Astrocyte of the spinal cord (primary cell): ENCODE measurements at regions not wholly inside any gene's neighbourhood (a gene's known extent, or its start where the extent isn't known, plus 50 kb on each side); places are given as distances from the start of the nearest gene placed in this dataset.
A peak's percentile ranks its signal among the peaks of the same experiment; 100 is the strongest.

ENCODE experiments used
- DNase-seq: peaks from one replicate; pipeline ENCODE4 v3.0.0; 2011; ENCODE audit warnings: low read depth, low spot score
- H3K4me3 ChIP-seq: 2 replicates; pipeline ENCODE4 v1.5.1; 2011; ENCODE audit warnings: low read depth, mild to moderate bottlenecking, low read length, moderate library complexity
- in situ Hi-C: cut with HindIII; loops from 2 replicates; pipeline ENCODE4 v1.10.0; 2017; ENCODE audit warnings: low sequenced_read_pairs
- TF ChIP-seq, protein P1 (sequence below): IDR thresholded peaks from 2 replicates; pipeline ENCODE4 v1.5.1; 2012; ENCODE audit warnings: low read depth, mild to moderate bottlenecking, low read length, inconsistent platforms

DNA sequence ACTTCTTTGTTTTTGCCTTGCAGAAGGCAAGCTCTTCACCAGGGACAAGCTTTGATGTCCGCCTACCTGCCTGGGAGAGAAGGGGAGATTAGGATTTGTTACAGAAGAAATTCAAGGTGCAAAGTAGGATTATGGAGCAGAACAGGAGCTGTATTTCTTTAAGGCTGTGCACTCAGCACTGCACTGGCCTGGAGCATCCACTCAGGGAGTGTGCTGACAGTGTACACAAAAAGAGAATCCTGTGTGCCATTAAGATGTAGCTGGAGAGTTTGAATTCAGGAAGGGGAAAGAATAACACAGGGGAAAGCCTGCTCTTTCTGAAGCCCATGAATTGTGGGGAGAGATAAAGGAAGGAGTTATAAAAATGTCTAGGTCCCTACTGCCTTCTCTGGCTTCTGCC, 137.7 kb upstream of the ETS2 start:
- in situ Hi-C loops = no loop called here
- TF ChIP-seq, protein P1, sequence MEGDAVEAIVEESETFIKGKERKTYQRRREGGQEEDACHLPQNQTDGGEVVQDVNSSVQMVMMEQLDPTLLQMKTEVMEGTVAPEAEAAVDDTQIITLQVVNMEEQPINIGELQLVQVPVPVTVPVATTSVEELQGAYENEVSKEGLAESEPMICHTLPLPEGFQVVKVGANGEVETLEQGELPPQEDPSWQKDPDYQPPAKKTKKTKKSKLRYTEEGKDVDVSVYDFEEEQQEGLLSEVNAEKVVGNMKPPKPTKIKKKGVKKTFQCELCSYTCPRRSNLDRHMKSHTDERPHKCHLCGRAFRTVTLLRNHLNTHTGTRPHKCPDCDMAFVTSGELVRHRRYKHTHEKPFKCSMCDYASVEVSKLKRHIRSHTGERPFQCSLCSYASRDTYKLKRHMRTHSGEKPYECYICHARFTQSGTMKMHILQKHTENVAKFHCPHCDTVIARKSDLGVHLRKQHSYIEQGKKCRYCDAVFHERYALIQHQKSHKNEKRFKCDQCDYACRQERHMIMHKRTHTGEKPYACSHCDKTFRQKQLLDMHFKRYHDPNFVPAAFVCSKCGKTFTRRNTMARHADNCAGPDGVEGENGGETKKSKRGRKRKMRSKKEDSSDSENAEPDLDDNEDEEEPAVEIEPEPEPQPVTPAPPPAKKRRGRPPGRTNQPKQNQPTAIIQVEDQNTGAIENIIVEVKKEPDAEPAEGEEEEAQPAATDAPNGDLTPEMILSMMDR = no peak
- H3K4me3 ChIP-seq = no peak overlapping the region
- DNase-seq = no peak

DNA sequence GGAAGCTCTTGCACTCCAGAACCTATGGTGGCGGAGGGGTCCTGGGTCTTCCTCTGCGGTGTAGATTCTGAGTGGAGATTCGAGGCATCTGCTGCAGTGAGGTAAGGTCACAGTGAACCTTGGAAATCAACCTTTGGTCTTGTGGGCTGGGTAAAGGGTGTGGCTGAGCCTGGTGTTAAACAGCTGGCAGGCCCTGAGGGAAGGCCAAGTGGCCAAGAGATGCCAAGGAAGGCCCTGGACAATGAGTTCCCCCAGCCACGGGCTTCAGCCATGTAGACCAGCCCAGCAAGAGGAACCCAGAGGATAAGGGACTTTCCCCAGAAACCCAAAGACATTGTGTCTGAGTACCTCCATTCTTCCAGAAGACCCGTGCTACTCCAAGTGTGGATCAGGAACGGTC, 137.2 kb upstream of the ETS2 start:
- TF ChIP-seq, protein P1 = no peak
- in situ Hi-C loops = no loop called here
- DNase-seq = no peak
- H3K4me3 ChIP-seq = no peak overlapping the region

DNA sequence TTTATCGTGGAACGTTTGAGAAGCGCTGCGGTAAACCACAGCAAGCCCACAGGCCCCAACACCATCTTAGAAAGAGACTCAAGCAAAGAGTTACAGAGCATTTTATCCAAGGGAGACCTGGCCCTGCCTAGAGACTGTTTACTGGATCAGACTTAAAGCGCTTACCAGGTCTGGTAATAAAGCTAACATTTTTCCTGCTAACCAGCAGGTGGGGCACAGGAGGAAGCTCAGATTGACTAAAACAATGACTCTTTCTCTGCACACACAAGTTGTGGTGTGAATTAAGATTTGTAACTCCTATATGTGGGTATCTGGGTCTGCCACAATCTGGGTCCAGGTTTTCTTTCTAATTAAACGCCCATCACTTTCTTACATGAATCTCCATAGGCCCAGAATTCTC, 136.5 kb upstream of the ETS2 start:
- H3K4me3 ChIP-seq = no peak overlapping the region
- in situ Hi-C loops = no loop called here
- TF ChIP-seq, protein P1 = peak; percentile 71
- DNase-seq = peak; percentile 41

DNA sequence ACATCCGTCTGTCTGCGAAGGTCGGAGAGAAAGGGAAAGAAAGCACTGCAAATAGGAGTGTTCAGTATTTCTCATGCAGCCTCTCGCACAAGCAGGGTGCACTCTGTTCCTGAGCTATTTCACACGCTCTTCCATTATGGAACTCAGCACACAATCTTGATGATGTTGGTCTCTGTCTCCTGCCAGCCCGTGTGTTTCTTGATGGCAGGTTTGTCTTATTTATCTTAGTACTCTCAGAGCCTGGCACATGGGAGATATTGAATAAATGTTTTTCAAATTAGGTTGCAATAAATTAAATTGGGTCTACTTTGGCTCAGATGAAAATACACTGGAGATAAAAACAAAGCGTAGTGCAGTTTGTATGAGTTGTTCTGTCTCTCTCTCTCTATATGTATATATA, 134.9 kb upstream of the ETS2 start:
- no peak for DNase-seq
- in situ Hi-C loops = no loop called here
- TF ChIP-seq, protein P1 = no peak
- H3K4me3 ChIP-seq = no peak overlapping the region

DNA sequence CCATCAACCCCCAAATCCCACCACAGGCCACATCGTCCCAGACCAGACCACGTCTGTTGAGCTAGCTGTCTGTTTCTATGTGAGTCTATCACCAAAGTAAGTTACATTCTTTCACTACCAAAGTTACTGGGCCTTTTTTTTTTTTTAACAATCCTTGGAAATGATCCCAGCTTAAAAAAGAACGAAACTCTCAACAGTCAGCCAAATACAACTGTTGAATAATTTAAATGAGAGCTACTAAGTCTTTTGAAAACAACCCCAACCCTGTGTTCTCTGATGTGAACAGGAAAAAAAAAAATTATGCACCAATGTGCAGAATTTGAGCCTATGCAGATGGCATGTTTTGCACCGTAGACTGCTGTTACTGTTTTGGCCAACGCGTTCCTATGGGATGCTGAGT, 134.0 kb upstream of the ETS2 start:
- H3K4me3 ChIP-seq = no peak overlapping the region
- TF ChIP-seq, protein P1 = no peak
- peak; percentile 32 for DNase-seq
- in situ Hi-C loops = no loop called here

DNA sequence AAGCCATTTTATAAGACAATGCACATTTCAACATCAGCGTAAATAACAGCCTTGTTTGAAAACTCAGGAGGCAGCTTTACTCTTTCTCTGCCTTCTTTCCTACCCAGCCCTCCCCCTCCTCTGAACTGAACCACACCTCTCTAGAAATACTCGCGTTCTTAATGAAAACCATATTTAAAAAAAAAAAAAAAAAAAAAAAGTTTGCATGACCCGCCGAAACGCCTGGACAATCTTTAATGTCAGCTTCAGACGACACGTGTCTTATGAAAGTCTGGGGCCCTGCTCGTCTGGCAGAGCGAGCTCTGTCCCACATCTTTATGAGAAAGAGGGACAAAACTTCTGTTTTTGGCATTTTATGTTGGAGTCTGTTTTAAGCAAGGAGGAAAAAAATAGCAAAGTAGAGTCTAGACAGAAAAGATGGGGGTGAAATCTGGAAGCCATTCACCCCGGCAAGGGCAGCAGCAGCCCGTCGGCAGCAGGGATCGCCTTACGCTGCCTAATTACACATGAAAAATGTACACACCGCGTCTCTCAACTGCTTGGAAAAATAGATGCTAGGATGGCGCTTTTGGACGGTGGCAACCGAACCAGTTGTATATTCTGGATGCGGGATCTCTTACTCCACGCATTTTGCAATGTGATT, 130.4 kb upstream of the ETS2 start:
- H3K4me3 ChIP-seq = no peak overlapping the region
- DNase-seq = no peak
- TF ChIP-seq, protein P1 = no peak
- in situ Hi-C loops = no loop called here
